ENCODE measurements at regions not wholly inside any gene's neighbourhood (a gene's known extent, or its start where the extent isn't known, plus 50 kb on each side); places are given as distances from the start of the nearest gene placed in this dataset.

- TF ChIP-seq CTCF (IDR thresholded peaks at IDR 0.05): no peak
- no peak for TF ChIP-seq EZH2phosphoT487 (IDR thresholded peaks at IDR 0.05)
These were observed 261.7 kb upstream of the PRKCQ start for GRCh38 chr10:6841761-6842160.

Data from neural progenitor cell (in vitro differentiated cells).